ENCODE measurements at regions not wholly inside any gene's neighbourhood (a gene's known extent, or its start where the extent isn't known, plus 50 kb on each side); places are given as distances from the start of the nearest gene placed in this dataset.

DNA sequence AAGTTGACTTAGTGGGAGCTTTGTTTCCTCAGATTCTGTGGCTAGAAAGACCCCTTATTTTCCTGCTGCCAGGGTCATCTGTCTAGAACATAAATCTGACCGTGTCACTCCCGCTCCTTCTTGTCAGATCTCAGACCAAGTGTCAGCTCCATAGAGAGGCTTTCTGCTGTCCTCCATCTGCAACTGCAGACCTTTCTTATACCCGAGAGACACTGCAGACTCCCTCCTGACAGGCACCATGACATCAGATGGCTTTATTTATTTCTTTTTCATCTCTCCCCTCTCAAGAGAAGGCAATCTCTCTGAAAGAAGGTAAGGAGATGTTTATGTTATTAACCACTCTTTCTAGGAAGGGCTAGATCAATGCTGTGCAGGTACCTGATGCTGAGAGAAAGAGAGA is 726.5 kb downstream of the UQCRFS1 start:
- Mint-ChIP-seq H3K4me3 (no peak overlapping the region), H3K27me3 (no peaks in the 10 kb centered on the region), H3K36me3 (ENCODE audit: low read depth) (no peaks in the 10 kb centered on the region), H3K4me1 (peaks cover 13% of the 10 kb centered on the region), H3K9me3 (no peaks in the 10 kb centered on the region), H3K27ac (no peak overlapping the region)
- ChIA-PET POLR2A (no interaction called here), CTCF (no interaction called here)
- DNase-seq (no peak), ATAC-seq (ENCODE audit: low read depth) (no peak)
- intact Hi-C loops (cut with micrococcal nuclease) = no loop called here
- TF ChIP-seq, protein P1, sequence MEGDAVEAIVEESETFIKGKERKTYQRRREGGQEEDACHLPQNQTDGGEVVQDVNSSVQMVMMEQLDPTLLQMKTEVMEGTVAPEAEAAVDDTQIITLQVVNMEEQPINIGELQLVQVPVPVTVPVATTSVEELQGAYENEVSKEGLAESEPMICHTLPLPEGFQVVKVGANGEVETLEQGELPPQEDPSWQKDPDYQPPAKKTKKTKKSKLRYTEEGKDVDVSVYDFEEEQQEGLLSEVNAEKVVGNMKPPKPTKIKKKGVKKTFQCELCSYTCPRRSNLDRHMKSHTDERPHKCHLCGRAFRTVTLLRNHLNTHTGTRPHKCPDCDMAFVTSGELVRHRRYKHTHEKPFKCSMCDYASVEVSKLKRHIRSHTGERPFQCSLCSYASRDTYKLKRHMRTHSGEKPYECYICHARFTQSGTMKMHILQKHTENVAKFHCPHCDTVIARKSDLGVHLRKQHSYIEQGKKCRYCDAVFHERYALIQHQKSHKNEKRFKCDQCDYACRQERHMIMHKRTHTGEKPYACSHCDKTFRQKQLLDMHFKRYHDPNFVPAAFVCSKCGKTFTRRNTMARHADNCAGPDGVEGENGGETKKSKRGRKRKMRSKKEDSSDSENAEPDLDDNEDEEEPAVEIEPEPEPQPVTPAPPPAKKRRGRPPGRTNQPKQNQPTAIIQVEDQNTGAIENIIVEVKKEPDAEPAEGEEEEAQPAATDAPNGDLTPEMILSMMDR (IDR thresholded peaks at IDR 0.05) = no peak

DNA sequence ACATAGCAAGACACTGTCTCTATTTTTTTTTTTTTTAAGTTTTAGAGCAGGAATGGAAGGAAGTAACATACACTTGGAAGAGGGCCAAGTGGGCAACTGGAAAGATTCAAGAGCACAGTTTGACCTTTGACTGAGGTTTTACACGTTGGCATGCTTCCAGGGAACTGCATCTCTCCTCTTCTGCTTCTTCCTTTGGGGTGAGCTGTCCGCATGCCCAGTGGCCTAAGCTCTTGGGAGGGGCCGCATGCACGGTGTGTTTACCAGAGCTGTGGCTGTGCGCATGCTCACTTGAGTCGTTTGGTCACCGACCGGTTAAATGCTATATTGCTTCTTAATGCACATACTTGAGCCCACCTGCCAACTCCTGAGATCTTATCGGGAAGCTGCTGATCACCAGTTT is 727.7 kb downstream of the UQCRFS1 start:
- Mint-ChIP-seq H3K27ac (no peak overlapping the region), H3K36me3 (ENCODE audit: low read depth) (no peaks in the 10 kb centered on the region), H3K9me3 (no peaks in the 10 kb centered on the region), H3K4me3 (no peak overlapping the region), H3K4me1 (peaks cover 14% of the 10 kb centered on the region), H3K27me3 (no peaks in the 10 kb centered on the region)
- ATAC-seq (ENCODE audit: low read depth) (no peak), DNase-seq (no peak)
- CTCF ChIA-PET = no interaction called here
- intact Hi-C loops (cut with micrococcal nuclease) = no loop called here
- POLR2A ChIA-PET = no interaction called here
- TF ChIP-seq, protein P1 (IDR thresholded peaks at IDR 0.05) = no peak

DNA sequence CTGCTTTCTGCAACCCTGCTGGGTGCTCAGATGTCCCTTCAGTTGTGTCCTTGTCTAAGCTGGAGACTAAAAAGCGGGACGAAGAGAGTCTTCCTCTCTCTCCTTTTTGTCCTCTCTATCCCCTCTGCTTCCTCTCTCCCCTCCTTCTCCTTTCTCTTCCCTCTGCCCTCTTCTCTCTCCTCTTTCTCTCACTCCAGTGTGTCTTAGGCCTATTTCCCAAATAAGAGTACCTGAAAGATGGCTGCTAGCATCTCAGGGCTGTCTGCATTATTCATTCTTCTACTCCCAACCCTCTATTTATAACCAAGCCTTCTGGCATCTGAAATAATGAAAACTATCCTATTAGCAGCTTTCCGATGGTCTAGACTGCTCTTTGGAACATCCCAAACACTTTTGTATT is 729.8 kb downstream of the UQCRFS1 start:
- POLR2A ChIA-PET = no interaction called here
- TF ChIP-seq, protein P1 (IDR thresholded peaks at IDR 0.05) = no peak
- intact Hi-C loops (cut with micrococcal nuclease) = no loop called here
- Mint-ChIP-seq H3K36me3 (ENCODE audit: low read depth) (no peaks in the 10 kb centered on the region), H3K4me1 (peaks cover 13% of the 10 kb centered on the region), H3K27me3 (no peaks in the 10 kb centered on the region), H3K4me3 (no peak overlapping the region), H3K27ac (no peak overlapping the region), H3K9me3 (no peaks in the 10 kb centered on the region)
- no peak for DNase-seq
- no peak for ATAC-seq (ENCODE audit: low read depth)
- CTCF ChIA-PET = no interaction called here

DNA sequence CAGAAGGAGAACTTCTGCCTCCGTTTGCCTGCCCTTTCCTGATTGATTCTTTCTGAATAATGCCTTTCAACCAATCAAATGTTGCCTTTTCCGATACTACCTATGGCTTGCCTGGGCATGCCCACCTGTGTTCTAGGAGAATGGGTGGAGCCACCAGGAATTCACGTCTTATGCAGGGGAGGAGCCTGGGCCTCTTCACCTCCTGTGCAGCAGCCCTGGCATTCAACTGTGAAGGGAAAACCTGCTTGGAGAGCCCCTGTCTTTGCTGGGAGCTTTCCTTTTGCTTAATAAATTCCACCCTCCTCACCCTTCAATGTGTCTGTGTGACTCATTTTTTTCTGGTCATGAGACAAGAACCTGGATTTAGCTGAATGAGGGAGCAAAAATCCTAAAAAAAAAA is 730.7 kb downstream of the UQCRFS1 start:
- ChIA-PET CTCF (no interaction called here), POLR2A (no interaction called here)
- ATAC-seq (ENCODE audit: low read depth) (no peak), DNase-seq (no peak)
- Mint-ChIP-seq H3K4me1 (peaks cover 5% of the 10 kb centered on the region), H3K27me3 (no peaks in the 10 kb centered on the region), H3K36me3 (ENCODE audit: low read depth) (no peaks in the 10 kb centered on the region), H3K9me3 (no peaks in the 10 kb centered on the region), H3K4me3 (no peak overlapping the region), H3K27ac (no peak overlapping the region)
- intact Hi-C loops (cut with micrococcal nuclease) = no loop called here
- TF ChIP-seq, protein P1 (IDR thresholded peaks at IDR 0.05) = no peak

DNA sequence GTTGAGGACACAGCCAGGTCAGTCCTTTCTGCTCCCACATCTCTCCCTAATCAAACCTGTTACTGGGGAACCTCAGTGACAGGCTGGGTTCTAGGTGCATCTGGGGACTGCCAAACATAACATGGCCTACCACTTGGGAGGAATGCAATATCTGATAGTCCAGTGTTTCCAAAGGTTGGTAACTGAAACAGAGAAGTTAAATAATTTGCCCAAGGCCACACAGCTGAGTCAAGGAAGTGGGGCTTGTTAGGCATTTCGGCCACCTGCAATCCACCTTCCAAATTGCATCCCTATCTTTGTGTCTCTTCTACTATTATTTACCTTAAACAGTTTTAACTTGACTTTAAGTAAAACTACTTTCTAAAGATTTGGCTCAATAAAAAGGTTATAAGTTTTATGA is 731.3 kb downstream of the UQCRFS1 start:
- H3K9me3 Mint-ChIP-seq = no peaks in the 10 kb centered on the region
- H3K36me3 Mint-ChIP-seq (ENCODE audit: low read depth) = no peaks in the 10 kb centered on the region
- intact Hi-C loops (cut with micrococcal nuclease) = no loop called here
- TF ChIP-seq, protein P1 (IDR thresholded peaks at IDR 0.05) = no peak
- ChIA-PET POLR2A (no interaction called here), CTCF (no interaction called here)
- DNase-seq (no peak), ATAC-seq (ENCODE audit: low read depth) (no peak)
- H3K4me3 Mint-ChIP-seq = no peak overlapping the region
- H3K4me1 Mint-ChIP-seq = peaks cover 5% of the 10 kb centered on the region
- no peak overlapping the region for H3K27ac Mint-ChIP-seq
- no peaks in the 10 kb centered on the region for H3K27me3 Mint-ChIP-seq
